HG03565 (cell line): ENCODE measurements at regions not wholly inside any gene's neighbourhood (a gene's known extent, or its start where the extent isn't known, plus 50 kb on each side); places are given as distances from the start of the nearest gene placed in this dataset.

Source experiments
- ATAC-seq: cut with Tn5 transposase; IDR thresholded peaks from one replicate; pipeline ENCODE4 v1.9.1; 2021; ENCODE audit warnings: mild to moderate bottlenecking, moderate library complexity; ENCODE audit not compliant: unreplicated experiment

DNA sequence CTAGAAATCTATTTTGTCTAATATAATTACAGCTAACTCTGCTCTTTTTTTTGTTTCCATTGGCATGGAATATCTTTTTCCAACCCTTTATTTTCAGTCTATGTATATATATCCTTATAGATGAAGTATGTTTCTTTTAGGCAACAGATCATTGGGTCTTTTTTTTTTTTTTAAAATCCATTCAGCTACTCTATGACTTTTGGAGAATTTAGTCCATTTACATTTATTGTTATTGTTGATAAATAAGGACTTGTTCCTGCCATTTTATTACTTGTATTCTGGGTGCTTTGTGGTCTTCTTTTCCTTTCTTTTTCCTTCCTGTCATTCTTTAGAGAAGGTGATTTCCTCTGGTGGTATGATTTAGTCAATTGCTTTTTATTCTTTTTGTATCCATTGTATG, 296.8 kb downstream of the SMARCA2 start:
- ATAC-seq, result no peak

DNA sequence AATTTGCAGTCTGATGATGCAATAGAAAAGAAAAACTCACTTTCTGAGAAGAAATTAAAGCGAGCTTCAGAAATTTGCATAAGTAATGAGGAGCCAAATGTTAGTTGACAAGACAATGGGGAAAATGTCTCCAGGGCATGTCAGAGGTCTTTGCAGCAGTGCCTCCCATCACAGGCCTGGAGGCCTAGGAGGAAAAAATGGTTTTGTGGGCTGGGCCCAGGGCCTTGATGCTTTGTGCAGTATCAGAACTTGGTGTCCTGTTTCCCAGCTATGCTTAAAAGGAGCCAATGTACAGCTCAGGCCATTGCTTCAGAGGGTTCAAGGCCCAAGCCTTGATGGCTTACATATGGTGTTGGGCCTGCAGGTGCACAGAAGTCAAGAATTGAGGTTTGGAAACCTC, 298.4 kb downstream of the SMARCA2 start:
- no peak for ATAC-seq

DNA sequence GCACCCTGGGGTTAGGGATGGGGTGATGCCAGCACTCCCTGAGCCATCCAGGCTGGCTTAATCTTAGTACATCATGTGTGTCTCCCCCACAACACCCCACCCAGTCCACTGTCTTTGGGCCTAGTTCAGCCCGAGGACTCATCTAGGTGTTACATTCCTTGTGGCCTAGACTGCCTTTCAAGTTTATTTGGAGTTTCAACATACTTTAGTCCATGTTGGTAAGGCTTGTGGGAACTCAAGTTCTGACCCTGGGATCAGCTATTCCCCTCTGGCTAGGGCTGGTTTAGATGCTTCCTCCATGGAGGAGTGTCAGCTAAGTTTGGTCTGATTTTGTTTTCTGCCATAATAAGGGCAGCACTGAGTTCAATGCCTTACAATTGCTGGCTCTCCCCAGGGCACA, 302.4 kb downstream of the SMARCA2 start:
- ATAC-seq, result no peak

DNA sequence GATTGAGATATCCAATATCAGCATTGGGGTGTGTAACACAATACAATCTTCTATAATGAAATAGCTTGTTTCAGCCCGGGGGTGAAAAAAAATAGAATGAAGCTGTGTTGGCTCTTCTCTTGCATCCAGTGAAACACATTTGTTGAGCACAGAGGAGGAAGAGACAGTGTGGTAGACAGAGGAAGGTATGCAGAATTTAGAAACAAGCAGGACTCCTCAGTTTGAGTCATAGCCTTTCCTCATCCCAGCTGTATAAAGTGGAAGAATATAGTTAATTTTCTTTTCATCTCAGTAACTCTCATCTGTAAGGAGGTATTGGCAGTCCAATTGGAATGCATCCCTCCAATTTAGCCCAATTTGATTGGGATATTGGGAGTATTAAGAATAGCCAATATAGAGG, 302.2 kb upstream of the VLDLR start:
- no peak for ATAC-seq

DNA sequence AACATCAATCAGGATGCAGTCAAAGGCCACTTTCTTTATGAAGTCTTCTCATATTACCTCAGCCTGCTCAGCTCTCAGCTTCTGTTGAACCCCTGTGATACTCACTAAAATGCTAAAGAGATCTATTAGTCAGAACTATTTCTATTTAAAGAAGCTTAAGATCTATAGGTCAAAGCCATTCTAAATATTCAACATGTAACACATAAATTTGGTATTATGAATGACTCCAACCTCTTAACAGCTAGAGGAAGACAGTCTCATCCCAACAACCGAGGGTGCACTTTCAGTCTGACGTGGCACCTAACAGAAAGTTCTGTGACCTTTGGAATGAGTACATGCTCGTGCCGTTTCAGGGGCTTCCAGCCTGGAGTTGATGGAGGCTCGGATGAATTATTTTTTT, 301.5 kb upstream of the VLDLR start:
- no peak for ATAC-seq

DNA sequence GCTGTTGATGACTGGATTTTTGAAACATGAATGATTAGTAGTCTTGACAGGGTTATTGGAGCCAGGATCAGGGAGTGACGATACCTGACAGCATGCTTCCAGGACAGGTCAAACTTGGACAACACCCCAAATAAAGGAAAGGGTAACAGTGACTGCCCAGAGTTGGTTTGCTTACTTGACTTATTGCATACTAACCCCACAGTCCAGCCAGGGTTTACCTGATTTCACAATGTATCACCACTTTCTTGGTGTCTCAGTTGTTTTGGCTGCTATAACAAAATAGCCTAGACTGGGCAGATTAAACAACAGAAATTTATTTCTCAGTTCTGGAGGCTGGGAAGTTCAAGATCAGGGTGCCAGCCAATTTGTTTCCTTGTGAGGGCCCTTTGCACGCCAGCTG, 301.0 kb upstream of the VLDLR start:
- no peak for ATAC-seq

DNA sequence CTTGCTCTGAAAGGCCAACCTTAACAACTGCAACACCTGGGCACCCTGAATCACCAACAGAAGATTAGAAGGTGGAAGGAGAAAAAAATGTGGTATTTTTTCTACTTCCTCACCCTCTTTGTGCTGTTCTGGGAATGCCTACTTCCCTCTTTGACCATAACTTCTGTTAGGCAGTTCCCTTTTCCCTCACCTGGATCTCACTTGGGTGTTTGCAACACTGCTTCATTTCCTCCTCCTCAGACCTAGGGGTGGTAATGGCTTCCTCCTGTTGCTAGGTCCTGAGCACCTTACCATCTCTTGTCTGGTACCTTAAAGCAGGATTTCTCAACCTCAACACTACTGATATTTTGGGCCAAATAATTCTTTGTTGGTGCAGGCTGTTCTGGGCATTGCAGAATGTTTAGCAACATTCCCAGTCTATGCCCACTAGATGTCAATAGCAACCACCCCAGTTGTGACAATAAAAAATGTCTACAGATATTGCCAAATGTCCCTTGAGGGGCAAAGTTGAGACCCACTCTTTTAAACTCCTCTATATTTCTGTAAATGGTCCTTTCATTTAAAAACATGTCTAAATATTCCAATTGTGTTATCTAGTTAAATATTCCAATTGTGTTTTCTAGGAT, 300.0 kb upstream of the VLDLR start:
- no peak for ATAC-seq

DNA sequence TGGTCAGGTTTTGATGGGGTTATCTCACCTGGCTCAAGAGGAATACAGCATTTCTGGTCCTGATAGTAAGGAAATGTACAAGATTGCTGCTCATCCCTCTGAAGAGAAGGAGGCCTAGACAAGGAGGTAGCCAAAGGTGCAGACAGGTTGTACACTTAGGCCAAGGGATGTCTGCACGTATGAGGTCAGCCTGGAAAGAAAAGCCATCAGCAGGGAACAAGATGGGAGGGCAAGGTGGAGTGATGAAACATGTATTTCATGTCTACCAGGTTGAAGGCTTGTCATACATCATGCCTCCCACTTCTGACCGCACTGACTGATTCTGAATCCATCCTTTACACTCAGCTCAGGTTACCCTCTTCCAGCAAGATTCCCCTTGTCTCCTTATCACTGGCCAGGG, 296.8 kb upstream of the VLDLR start:
- ATAC-seq, result no peak

DNA sequence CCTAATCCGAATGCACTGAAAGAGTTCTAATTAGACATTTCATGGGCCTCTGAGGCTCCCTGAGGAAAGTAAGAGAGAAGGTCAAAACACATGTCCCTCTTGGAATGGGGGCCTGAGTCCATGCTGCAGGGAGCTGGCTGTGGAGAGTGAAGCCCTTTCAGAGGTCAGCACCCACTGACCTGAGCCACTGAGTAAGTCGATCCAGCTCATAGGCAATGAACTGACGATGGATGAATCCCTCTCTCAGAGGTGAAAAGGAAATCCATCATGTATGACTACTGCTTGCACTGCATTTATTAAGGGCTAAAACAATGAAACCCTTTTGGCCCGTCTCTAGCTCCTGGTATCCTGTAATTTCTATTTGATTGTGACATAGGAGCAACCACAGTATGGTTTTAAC, 288.9 kb upstream of the VLDLR start:
- no peak for ATAC-seq

DNA sequence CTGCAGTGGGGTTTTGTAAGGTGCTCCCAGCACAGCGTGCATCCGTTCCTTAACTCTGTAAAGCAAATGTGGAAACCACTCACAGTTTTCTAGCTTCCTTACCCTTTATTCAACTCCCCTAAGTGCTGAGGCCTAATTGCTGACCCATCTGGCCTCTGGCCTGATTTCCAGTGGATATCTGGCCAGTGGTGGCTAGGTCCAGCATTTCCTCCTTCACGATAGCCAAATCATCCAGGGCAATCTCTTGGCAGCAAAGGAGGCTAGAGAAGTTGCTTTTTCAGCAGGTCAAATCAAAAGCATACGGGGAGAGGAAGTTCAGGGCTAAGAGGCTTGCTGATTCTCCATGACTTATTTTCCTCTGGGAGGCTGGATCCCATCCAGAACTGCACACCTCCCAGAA, 286.3 kb upstream of the VLDLR start:
- ATAC-seq, result no peak

DNA sequence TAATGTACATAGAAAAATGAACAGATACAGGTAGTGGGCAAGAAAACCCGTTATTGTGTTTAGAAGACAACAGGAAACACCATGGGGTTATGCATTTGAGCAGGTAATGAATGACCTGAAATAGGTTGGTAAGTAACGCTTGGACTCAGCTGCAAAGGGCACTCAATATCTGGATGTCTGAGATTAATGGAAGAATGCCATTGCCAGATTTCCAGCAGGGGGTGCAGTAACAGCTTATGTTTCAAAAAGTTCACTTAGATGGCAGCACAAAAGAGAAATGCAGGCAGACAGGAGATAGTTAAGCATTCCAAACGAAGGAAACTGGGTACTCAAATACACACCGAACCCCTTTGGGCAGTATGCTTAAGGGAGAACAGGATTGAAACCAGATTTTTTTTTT, 285.5 kb upstream of the VLDLR start:
- ATAC-seq, result no peak

DNA sequence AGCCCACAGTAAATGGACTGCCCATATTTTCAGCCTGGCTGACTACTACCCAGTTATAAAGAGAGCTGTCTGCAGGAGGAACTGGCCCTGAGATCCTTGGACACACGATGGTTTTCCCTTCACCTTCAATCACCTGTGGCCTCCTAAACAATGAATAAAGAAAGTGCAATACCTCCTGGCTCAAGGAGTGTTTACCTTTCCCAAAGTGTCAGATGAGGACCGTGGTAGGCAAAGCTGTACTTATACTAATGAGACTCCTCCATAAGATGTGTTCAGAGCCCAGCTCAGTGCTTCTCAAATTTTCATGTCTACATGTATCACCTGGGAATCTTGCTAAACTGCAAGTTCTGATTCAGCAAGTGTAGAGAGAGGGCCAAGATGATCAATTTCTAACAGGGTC, 284.5 kb upstream of the VLDLR start:
- no peak for ATAC-seq

DNA sequence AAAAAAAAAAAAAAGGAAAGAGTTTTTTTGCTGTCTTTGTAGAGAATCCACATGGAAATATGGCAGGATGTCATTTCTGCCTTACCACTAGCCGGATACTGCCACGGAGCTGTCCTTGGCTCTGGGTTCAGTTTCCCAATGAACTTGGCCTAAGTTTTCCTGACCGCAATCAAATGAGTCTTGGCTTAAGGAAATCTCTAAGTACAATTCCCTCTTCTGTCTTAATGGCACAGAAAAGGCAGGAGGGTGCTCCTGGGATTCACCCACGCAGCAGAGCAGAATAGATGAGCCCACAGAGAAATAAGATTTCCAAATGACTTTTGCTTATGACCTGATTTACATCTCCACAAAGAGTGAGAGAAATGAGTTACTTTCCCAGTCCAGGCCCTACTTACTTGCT, 284.0 kb upstream of the VLDLR start:
- no peak for ATAC-seq

DNA sequence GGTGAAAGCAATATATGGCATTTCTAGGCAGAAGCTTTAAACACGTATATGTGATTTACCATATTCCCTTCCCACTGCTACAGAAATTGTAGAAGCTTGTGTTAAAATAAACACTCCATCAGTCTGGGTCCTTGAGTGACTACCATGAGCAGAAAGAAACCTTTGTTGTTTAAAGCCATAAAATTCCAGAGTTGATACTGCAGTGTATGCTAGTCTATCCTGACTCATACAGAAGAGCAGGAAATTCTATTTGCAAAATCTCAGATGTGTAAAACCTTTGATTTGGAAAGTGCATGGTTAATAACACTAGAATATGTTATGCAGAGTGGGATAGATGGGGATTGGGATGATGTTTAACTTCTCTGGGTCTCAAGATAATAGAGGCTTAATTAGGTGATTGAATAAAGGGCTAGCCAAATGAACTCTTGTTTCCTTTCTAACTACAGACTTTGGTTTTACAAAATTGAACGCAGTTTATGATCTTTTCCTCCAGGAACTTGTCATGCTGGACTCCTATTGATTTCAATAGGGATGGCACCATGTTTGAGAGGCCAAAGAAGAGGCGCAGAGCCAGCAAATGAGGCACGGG, 282.7 kb upstream of the VLDLR start:
- ATAC-seq, result no peak

DNA sequence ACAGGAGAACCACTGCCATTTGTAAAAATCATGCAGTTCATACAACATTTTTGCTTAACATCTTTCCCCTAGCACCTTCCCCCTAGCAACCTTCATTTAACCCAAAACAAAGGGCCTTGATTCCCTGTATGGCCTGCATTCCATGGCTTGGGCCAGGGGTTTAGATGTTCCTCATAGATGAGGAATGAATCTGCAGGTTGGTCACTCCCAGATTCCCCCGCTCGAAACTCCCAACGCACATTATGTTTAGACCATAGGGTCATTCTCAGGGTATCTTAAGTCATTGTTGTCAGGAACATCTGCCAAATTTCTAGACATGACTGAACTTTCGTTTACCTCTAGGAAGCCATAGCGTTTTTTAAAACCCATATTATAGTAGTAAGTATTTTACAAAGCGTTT, 282.2 kb upstream of the VLDLR start:
- no peak for ATAC-seq

DNA sequence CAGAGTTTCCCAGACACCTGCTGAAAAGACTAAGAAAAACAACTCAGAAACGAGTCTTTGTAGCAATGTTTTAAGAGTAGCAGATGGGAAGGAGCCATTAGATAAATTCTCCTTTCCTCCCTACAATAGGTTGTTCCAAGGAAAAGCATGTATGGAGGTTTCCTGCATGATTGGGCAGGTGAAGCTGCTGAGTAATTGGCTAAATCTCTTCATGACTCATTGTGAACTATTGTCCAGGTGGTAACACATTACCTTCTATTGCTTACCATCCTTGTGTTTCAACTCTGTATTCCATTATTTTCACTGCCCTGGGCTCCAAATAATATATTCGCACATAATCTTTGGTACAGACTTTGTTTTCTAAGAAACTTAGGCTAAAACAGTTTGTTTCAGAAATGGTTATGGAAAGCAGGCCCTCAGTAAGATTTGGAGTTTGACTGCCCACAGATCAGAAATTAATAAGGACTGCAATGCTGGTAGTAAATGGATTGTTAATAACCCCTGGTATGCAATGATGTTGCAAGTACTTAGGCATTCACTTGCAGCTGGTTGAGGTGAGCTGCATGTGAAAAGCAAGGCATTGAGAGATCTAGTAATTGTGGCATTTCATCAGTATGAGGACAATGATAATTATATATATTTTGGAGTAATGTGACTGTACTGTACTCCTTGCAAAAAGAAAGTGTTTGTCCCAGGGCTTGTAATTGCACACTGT, 281.4 kb upstream of the VLDLR start:
- ATAC-seq, result no peak

DNA sequence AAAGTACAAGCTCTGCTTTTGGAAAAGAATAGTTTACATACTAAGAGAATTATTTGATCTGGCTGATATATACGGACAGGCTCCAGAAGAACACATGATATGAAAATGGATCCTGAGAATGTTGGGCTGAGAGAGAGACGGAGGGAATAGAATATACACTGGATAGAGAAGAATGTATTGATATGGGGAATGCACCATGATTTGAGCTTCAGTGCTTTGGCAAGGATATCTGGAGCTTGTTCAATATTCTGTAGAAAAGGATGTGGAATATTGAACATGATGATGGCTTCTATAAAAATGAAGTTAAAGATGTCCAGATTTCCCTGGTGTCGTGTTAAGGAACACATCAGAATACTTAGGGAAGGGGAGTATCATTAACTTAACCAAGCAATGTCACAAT, 280.5 kb upstream of the VLDLR start:
- no peak for ATAC-seq

DNA sequence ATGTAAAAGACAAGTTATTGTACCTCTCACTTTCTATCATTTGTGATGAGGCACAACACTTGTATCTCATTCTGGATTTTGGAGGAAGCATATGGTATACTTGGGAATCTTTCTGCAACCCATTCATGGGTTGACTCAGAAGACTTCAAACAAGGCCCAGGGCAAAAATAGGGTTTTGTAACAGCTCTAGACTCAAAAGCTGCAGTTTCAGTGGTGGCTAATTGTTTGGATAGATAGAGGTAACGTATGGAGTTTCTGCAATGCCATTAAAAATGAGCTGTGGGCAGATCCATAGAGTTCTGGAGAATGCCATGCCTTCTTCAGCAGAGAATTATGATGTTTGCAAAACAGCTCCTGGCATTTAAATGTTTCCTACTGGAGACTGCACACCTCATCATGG, 279.6 kb upstream of the VLDLR start:
- ATAC-seq, result no peak

DNA sequence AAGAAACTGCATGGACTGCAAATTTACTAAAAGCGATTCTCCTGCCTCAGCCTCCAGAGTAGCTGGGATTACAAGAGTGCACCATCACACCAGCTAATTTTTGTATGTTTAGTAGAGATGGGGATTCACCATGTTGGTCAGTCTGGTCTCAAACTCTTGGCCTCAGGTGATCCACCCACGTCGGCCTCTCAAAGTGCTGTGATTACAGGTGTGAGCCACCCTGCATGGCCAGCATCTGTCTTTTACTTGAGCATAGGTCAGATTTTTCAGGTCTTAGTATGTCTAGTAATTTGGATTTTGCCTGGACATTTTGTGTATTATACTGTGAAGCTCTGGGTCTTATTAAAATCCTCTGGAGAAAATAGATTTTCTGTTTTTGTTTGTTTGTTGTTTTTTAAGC, 277.8 kb upstream of the VLDLR start:
- no peak for ATAC-seq

DNA sequence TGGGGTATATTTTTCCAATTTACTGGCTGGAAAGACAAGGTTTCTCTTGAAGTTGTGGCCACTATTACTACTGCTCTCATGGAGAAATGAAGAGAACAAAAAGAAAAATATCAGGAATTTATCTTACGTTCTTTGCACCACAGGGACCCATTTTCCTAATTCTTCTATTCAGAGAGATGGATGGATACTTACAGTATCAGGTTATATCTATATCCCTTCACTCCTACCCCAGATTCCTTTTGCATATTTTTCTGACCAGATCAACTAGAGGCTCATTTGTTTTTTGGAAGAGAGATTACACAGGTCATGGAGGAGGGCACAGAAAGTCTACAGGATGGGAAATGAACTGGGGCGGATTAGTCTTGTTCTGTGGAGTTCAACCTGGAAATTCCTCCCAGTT, 277.2 kb upstream of the VLDLR start:
- ATAC-seq, result no peak

DNA sequence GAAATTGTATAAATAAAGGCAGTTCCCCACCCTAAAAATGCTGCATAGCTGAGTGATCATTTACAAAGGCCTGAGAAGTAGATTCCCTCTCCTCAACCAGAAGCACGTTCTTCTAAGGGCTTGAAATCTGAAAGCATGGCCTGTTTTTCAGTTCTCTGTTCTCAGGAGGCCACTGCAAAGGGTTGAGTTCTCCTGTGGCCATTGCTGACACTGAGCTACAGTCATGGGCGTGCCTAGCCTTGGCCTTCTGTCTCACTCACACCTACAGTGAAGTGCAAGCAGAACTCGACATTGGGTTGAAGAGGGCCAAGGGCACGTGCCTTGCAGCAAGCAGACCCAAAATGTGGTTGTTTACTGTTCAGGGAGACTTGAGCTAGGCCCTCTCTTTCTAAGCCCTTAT, 276.6 kb upstream of the VLDLR start:
- ATAC-seq, result no peak

DNA sequence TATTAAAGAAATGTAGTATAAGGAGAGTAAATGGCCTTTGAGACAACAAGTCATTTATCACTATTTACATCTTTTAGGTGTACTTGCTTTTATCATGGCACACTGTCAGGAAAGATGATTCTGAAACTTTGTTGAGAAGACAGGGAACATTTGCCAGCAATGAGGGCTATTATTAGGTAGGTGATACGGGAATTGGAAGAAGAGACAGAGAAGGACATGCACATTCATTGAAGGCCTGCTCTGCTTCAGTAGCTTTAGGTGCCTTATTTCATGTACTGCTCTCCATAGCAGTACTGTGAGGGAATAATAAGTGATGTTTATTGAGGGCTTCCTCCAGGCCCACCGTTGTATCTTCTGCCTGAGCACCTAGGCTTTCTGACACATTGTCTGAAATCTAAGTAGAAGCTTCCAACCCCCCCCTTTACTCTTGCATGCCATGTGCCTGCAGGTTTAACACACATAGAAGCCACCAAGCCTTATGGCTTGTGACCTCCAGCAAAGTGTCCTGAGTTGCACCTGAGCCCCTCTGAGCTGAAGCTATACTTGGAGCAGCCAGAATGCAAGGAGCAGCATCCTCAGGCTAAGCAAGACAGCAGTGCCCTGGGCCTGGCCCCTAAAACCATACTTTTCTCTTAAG, 275.2 kb upstream of the VLDLR start:
- ATAC-seq, result no peak
